IgD-negative memory B cell (primary cell): ENCODE measurements at regions not wholly inside any gene's neighbourhood (a gene's known extent, or its start where the extent isn't known, plus 50 kb on each side); places are given as distances from the start of the nearest gene placed in this dataset.
"Not testable (repeated sequence)": the region's sequence is repeated elsewhere in the genome, so short reads cannot be mapped to it uniquely, and the experiment has no call there.

Experiments
- H3K27ac Mint-ChIP-seq, 3 donors: one replicate each; pipeline ENCODE4 v1.8.0; 2020 to 2022; ENCODE audit warnings: mild to moderate bottlenecking in 3 of 3, mixed read lengths in 3 of 3, moderate library complexity in 1 of 3
- H3K27me3 Mint-ChIP-seq: one replicate; pipeline ENCODE4 v1.8.0; 2021; ENCODE audit warnings: mixed read lengths
- H3K36me3 Mint-ChIP-seq: one replicate; pipeline ENCODE4 v1.8.0; 2020; ENCODE audit warnings: mild to moderate bottlenecking, mixed read lengths
- H3K4me1 Mint-ChIP-seq, 3 donors: one replicate each; pipeline ENCODE4 v1.8.0; 2020 to 2022; ENCODE audit warnings: mixed read lengths in 3 of 3, mild to moderate bottlenecking in 1 of 3
- H3K4me3 Mint-ChIP-seq, 4 donors: one replicate each; pipeline ENCODE4 v1.8.0; 2020 to 2022; ENCODE audit warnings: mild to moderate bottlenecking in 4 of 4, mixed read lengths in 4 of 4, moderate library complexity in 3 of 4
- H3K9me3 Mint-ChIP-seq, 3 donors: one replicate each; pipeline ENCODE4 v1.8.0; 2020 to 2021; ENCODE audit warnings: mixed read lengths in 3 of 3, mild to moderate bottlenecking in 1 of 3

DNA sequence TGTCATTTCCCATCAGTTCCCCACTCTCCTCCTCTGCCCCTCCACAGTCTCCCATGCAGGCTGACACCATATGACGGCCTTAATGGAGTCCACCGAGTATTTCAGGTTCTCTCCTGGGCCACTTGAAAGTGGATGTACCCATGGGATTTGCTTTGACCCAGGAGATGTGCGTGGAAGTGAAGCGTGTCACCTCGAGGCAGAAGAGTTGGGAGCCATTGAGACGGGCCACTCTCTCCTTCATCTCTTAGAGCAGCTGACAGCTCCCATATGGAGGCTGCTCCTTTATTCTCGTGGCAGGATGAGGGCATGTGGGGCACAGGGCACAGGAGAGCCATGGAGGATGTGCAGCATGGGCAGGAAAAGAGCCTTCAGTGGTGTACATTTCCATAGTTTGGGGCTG lies 144.7 kb upstream of the CRYM start:
- H3K4me3 Mint-ChIP-seq, H3K27me3 Mint-ChIP-seq, H3K9me3 Mint-ChIP-seq, H3K36me3 Mint-ChIP-seq, H3K27ac Mint-ChIP-seq, H3K4me1 Mint-ChIP-seq: not testable (repeated sequence)

- not testable (repeated sequence) for H3K9me3 Mint-ChIP-seq, H3K4me1 Mint-ChIP-seq, H3K27me3 Mint-ChIP-seq, H3K36me3 Mint-ChIP-seq, H3K27ac Mint-ChIP-seq, H3K4me3 Mint-ChIP-seq
Measured at GRCh38 chr16:21404699-21405098, 126.6 kb upstream of the CRYM start.

DNA sequence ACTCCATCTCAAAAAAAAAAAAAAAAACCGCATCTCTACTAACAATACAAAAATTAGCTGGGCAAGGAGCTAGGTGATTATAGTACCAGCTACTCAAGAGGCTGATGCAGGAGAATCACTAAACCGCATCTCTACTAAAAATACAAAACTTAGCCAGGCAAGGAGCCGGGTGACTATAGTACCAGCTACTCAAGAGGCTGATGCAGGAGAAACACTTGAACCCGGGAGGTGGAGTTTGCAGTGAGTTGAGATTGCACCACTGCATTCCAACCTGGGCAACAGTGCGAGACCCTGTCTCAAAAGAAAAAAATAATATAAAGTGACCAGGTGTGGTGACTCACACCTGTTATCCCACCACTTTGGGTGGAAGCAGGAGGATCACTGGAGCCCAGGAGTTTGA lies 119.8 kb upstream of the CRYM start:
- not testable (repeated sequence) for H3K27me3 Mint-ChIP-seq, H3K4me3 Mint-ChIP-seq, H3K9me3 Mint-ChIP-seq, H3K4me1 Mint-ChIP-seq, H3K27ac Mint-ChIP-seq, H3K36me3 Mint-ChIP-seq

GRCh38 chr16:21396545-21396944 lies 118.5 kb upstream of the CRYM start:
- H3K27ac Mint-ChIP-seq, H3K27me3 Mint-ChIP-seq, H3K36me3 Mint-ChIP-seq, H3K4me3 Mint-ChIP-seq, H3K9me3 Mint-ChIP-seq, H3K4me1 Mint-ChIP-seq: not testable (repeated sequence)

DNA sequence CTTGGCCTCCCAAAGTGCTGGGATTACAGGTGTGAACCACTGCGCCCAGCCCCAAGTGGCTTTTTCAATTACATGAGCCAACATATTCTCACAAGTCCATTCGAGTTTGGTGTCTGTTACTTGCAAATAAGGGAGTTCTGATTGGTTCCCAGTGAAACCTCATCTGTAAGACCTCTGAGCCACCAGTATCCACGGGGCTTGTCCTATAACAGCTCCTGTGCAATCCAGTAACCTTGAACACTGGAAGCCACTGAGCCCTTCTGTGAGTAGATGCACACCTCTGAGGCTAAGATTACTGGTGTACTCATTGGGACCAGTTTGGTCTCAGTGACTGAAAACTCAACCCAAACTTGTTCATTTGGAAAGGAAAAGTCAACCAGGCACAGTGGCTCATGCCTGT lies 112.5 kb upstream of the CRYM start:
- H3K27ac Mint-ChIP-seq, H3K9me3 Mint-ChIP-seq, H3K4me1 Mint-ChIP-seq, H3K36me3 Mint-ChIP-seq, H3K27me3 Mint-ChIP-seq, H3K4me3 Mint-ChIP-seq: not testable (repeated sequence)

GRCh38 chr16:21389860-21390259 lies 111.8 kb upstream of the CRYM start:
- not testable (repeated sequence) for H3K4me1 Mint-ChIP-seq, H3K27me3 Mint-ChIP-seq, H3K4me3 Mint-ChIP-seq, H3K36me3 Mint-ChIP-seq, H3K9me3 Mint-ChIP-seq, H3K27ac Mint-ChIP-seq

DNA sequence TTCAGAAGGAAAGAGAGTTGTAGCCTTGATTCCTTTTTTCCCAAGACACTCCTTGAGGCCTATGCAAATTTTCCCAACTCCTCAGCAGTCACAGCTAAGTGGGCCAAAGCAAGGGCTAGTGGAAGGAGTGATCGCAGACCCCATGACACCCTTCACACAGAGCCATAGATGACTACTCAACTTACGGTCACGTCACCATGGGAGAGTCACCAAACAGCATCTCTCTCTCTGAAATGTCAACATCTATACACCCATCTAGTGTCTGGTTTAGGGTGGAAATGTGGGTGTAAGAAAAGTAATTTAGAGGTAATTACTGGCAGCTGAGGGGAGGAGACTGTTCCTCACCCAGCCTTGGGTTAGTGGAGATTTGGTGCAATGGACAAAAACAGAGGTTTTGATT lies 109.7 kb upstream of the CRYM start:
- H3K4me1 Mint-ChIP-seq, H3K27ac Mint-ChIP-seq, H3K9me3 Mint-ChIP-seq, H3K36me3 Mint-ChIP-seq, H3K4me3 Mint-ChIP-seq, H3K27me3 Mint-ChIP-seq: not testable (repeated sequence)

- H3K4me3 Mint-ChIP-seq, H3K27ac Mint-ChIP-seq, H3K36me3 Mint-ChIP-seq, H3K27me3 Mint-ChIP-seq, H3K9me3 Mint-ChIP-seq, H3K4me1 Mint-ChIP-seq: not testable (repeated sequence)
Measured at GRCh38 chr16:21386201-21386915, 108.3 kb upstream of the CRYM start.

GRCh38 chr16:21383682-21384081 lies 105.6 kb upstream of the CRYM start:
- not testable (repeated sequence) for H3K27me3 Mint-ChIP-seq, H3K4me1 Mint-ChIP-seq, H3K36me3 Mint-ChIP-seq, H3K4me3 Mint-ChIP-seq, H3K9me3 Mint-ChIP-seq, H3K27ac Mint-ChIP-seq

- H3K4me1 Mint-ChIP-seq, H3K27me3 Mint-ChIP-seq, H3K36me3 Mint-ChIP-seq, H3K27ac Mint-ChIP-seq, H3K9me3 Mint-ChIP-seq: not testable (repeated sequence)
- peak overlapping the region in 2 of 4 donors; percentile 25 to 75 for H3K4me3 Mint-ChIP-seq
Measured at GRCh38 chr16:21379645-21380044, 101.6 kb upstream of the CRYM start.

GRCh38 chr16:21376196-21376899 lies 98.3 kb upstream of the CRYM start:
- not testable (repeated sequence) for H3K9me3 Mint-ChIP-seq, H3K27ac Mint-ChIP-seq, H3K27me3 Mint-ChIP-seq, H3K4me1 Mint-ChIP-seq, H3K36me3 Mint-ChIP-seq, H3K4me3 Mint-ChIP-seq

DNA sequence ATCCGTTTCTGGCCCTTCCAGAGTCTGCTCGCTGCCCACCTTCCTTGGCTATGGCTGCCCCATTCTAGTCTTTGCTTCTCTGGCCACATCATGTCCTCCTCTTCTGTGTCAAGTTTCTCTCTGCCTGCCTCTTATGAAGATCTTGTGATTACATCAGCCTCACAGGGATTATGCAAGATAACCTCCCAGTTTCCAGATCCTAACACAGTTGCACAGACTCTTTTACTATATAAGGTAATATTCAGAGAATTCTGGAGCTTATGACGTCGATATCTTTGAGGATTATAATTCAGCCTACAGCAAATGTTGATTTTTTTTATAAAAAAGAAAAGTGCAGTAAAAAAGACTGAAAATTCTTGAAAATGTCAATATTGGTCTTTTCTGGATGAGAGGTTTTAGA lies 97.2 kb upstream of the CRYM start:
- H3K4me3 Mint-ChIP-seq, H3K27me3 Mint-ChIP-seq, H3K4me1 Mint-ChIP-seq, H3K36me3 Mint-ChIP-seq, H3K27ac Mint-ChIP-seq, H3K9me3 Mint-ChIP-seq: not testable (repeated sequence)

GRCh38 chr16:21373454-21373853 lies 95.4 kb upstream of the CRYM start:
- not testable (repeated sequence) for H3K4me1 Mint-ChIP-seq, H3K27ac Mint-ChIP-seq, H3K36me3 Mint-ChIP-seq, H3K9me3 Mint-ChIP-seq, H3K27me3 Mint-ChIP-seq, H3K4me3 Mint-ChIP-seq

DNA sequence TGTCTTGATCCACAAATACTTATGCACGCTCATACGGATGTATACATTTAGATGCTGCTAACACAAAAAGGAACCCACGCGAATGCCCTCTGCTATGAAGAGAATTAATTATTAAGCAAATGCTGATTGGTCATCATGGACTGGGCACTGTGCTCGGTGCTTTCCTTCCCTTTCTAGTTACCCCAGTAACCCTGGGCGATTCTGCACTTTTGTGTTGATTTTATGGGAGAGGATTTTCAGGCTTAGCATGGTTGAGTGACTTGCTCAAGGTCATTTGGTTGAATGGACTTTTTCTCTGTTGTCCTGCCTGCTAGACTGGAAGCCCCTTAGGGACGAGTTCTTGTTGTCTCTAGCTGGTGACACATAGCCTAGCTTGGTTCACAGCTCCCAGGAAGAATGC lies 94.8 kb upstream of the CRYM start:
- H3K36me3 Mint-ChIP-seq, H3K4me1 Mint-ChIP-seq, H3K27ac Mint-ChIP-seq, H3K4me3 Mint-ChIP-seq, H3K9me3 Mint-ChIP-seq, H3K27me3 Mint-ChIP-seq: not testable (repeated sequence)

- H3K36me3 Mint-ChIP-seq, H3K27ac Mint-ChIP-seq, H3K4me3 Mint-ChIP-seq, H3K27me3 Mint-ChIP-seq, H3K9me3 Mint-ChIP-seq: not testable (repeated sequence)
- H3K4me1 Mint-ChIP-seq = peaks cover 7 to 12% (median 8%) of the 10 kb centered on the region in 3 donors
Measured at GRCh38 chr16:21372162-21372835, 94.2 kb upstream of the CRYM start.

- H3K27ac Mint-ChIP-seq, H3K9me3 Mint-ChIP-seq, H3K36me3 Mint-ChIP-seq, H3K27me3 Mint-ChIP-seq, H3K4me3 Mint-ChIP-seq: not testable (repeated sequence)
- H3K4me1 Mint-ChIP-seq = peaks cover 9 to 12% (median 11%) of the 10 kb centered on the region in 3 donors
Measured at GRCh38 chr16:21370791-21371190, 92.7 kb upstream of the CRYM start.
